Adrenal gland (tissue), 9 donors: ENCODE measurements at regions not wholly inside any gene's neighbourhood (a gene's known extent, or its start where the extent isn't known, plus 50 kb on each side); places are given as distances from the start of the nearest gene placed in this dataset.

Experiments used
- DNase-seq, 7 donors: peaks; one replicate each; pipeline ENCODE4 v3.0.0-alpha.2; 2019 to 2020
- H3K27ac ChIP-seq, 5 donors: fragments of 200-600 bp; sonication (generic) in 4 of 5; 1 replicate in 3 of 5; 2 replicates in 2 of 5; pipeline versions ENCODE4 v1.5.1 to v1.8.0; 2016 to 2020; ENCODE audit warnings: mild to moderate bottlenecking in 1 of 5
- H3K27me3 ChIP-seq: fragments of 200-600 bp; 2 replicates; pipeline ENCODE4 v1.8.0; 2021
- H3K36me3 ChIP-seq, 2 donors: fragments of 200-600 bp; replicated peaks in 1 of 2; 1 replicate in 1 of 2; 2 replicates in 1 of 2; pipeline versions ENCODE4 v1.5.1 to v1.8.0; 2018 to 2022
- H3K4me1 ChIP-seq, 2 donors: fragments of 200-600 bp; replicated peaks in 1 of 2; 1 replicate in 1 of 2; 2 replicates in 1 of 2; pipeline versions ENCODE4 v1.5.1 to v1.8.0; 2018 to 2021
- H3K4me3 ChIP-seq, 4 donors: fragments of 200-600 bp; sonication (generic) in 3 of 4; one replicate each; pipeline ENCODE4 v1.5.1; 2016 to 2018
- H3K9me3 ChIP-seq, 3 donors: fragments of 200-600 bp; sonication (generic) in 1 of 3; replicated peaks in 1 of 3; 1 replicate in 2 of 3; 2 replicates in 1 of 3; pipeline versions ENCODE4 v1.5.1 to v1.8.0; 2016 to 2021
- CTCF ChIP-seq, 6 experiments: fragments of 450-650 bp in 4 of 6; fragments of 200-600 bp in 2 of 6; sonication (generic) in 1 of 6; IDR thresholded peaks; 1 replicate in 5 of 6; 2 replicates in 1 of 6; pipeline versions ENCODE4 v1.5.1 to v1.8.0; 2016 to 2021; ENCODE audit warnings: antibody characterized with exemption in 6 of 6, mild to moderate bottlenecking in 2 of 6, moderate library complexity in 1 of 6
- POLR2A ChIP-seq, 2 donors: fragments of 450-650 bp; IDR thresholded peaks; one replicate each; pipeline ENCODE4 v1.6.1; 2017; ENCODE audit warnings: antibody characterized with exemption in 2 of 2, mild to moderate bottlenecking in 2 of 2, moderate library complexity in 1 of 2
- WGBS, 4 donors: extraction: QIAGEN DNeasy Blood & Tissue Kit in 2 of 4; methylation state at CpG; one replicate each; pipeline versions ENCODE4 v1.1.5 to v1.1.7; 2013 to 2017; 5-methylcytosine and 5-hydroxymethylcytosine counted together
- intact Hi-C, 2 donors: fragments of 100-400 bp; cut with DNase I; formaldehyde crosslinking; loops; one replicate each; pipeline versions ENCODE4 v1.14.1 to v1.15.0; 2022 to 2023
- donor health status: healthy with polysubstance abuse.
- donor health status: Bipolar disorder and iron deficiency.
- donor health status: DM: yes; HTN: yes; CAD: no.
- donor health status: DM: no; HTN: no; CAD: no.
- donor health status: DM: no; HTN: no; CAD: no.

- Histone ChIP-seq H3K9me3 (no peaks in the 10 kb centered on the region), H3K27ac (no peak overlapping the region), H3K36me3 (no peaks in the 10 kb centered on the region), H3K4me3 (no peak overlapping the region), H3K4me1 (no peaks in the 10 kb centered on the region), H3K27me3 (no peaks in the 10 kb centered on the region)
- no peak for TF ChIP-seq CTCF (IDR thresholded peaks at IDR 0.05)
- TF ChIP-seq POLR2A (IDR thresholded peaks at IDR 0.05): no peak
- intact Hi-C loops: no loop called here
- 57 to 69% (median 62%) methylated on average over 2 of the region's 2 CpGs for WGBS, 4 donors
- no peak for DNase-seq
Observed at GRCh38 chr5:20985754-20986153, 997.8 kb upstream of the CDH18 start.

GRCh38 chr5:20974426-20974825, 986.4 kb upstream of the CDH18 start:
- no peak for DNase-seq
- no peaks in the 10 kb centered on the region for H3K36me3 ChIP-seq
- no peak overlapping the region for H3K27ac ChIP-seq
- 67 to 80% (median 74%) methylated on average over 1 of the region's 1 CpG for WGBS, 4 donors
- intact Hi-C loops: no loop called here
- H3K27me3 ChIP-seq: no peaks in the 10 kb centered on the region
- no peak for TF ChIP-seq POLR2A (IDR thresholded peaks at IDR 0.05)
- no peak for TF ChIP-seq CTCF (IDR thresholded peaks at IDR 0.05)
- no peak overlapping the region for H3K4me3 ChIP-seq
- H3K9me3 ChIP-seq: no peaks in the 10 kb centered on the region
- no peaks in the 10 kb centered on the region for H3K4me1 ChIP-seq

GRCh38 chr5:20972419-20972925, 984.5 kb upstream of the CDH18 start:
- no peak overlapping the region for H3K27ac ChIP-seq
- no peaks in the 10 kb centered on the region for H3K9me3 ChIP-seq
- peak in 1 of 7 donors; percentile 51 for DNase-seq
- intact Hi-C loops: no loop called here
- H3K4me3 ChIP-seq: no peak overlapping the region
- no peaks in the 10 kb centered on the region for H3K4me1 ChIP-seq
- H3K36me3 ChIP-seq: no peaks in the 10 kb centered on the region
- WGBS, 4 donors: 40 to 55% (median 44%) methylated on average over 6 to 7 of the region's 7 CpGs
- no peak for TF ChIP-seq POLR2A (IDR thresholded peaks at IDR 0.05)
- peak in 1 of 6 experiments; percentile 13 for TF ChIP-seq CTCF (IDR thresholded peaks at IDR 0.05)
- H3K27me3 ChIP-seq: no peaks in the 10 kb centered on the region

GRCh38 chr5:20959347-20959746, 971.3 kb upstream of the CDH18 start:
- 84 to 100% (median 97%) methylated on average over 1 of the region's 1 CpG for WGBS, 4 donors
- no peaks in the 10 kb centered on the region for H3K27me3 ChIP-seq
- no peak for TF ChIP-seq CTCF (IDR thresholded peaks at IDR 0.05)
- no peak for TF ChIP-seq POLR2A (IDR thresholded peaks at IDR 0.05)
- intact Hi-C loops: no loop called here
- no peaks in the 10 kb centered on the region for H3K36me3 ChIP-seq
- no peak overlapping the region for H3K4me3 ChIP-seq
- no peaks in the 10 kb centered on the region for H3K4me1 ChIP-seq
- DNase-seq: no peak
- no peak overlapping the region for H3K27ac ChIP-seq
- no peaks in the 10 kb centered on the region for H3K9me3 ChIP-seq
